ENCODE measurements at regions not wholly inside any gene's neighbourhood (a gene's known extent, or its start where the extent isn't known, plus 50 kb on each side); places are given as distances from the start of the nearest gene placed in this dataset.

DNA sequence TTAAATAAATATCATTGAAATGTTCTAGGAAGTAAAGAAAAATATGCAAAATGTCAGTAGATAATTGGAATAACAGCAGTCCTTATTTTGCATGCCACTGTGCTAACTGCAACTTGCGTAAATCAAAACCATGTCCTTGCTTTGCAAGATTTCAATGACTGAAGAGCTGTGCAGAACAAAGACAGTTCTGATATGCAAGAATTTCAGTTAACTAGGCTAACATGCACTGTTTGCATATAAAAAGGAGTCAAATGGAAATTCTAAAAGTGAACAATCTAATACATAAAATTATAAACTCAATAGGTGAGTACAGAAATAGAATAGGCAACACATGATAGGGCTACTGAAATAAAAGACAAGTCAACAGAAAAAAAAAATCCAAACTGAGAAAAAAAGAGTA, 1844.6 kb upstream of the NUDT12 start:
- DNase-seq (ENCODE audit: low spot score): no peak

DNA sequence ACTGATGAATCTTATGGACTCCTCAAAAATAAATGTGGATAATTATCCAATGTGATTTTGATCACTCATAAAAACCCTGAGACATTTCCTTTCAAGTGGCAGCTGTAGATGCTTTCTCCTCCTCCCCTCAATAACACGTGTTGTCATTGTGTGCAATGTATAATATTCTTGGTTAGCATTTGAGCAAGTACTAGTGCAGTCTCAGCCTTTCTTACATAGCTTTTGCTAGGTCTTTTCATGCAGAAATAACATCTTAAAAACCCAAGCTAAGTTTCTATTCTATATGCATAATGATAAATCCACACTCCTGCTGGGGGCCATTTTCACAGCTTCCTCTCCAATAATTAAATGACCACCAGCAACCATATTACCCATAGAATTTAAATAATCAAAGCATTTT, 1835.2 kb upstream of the NUDT12 start:
- DNase-seq (ENCODE audit: low spot score): no peak

DNA sequence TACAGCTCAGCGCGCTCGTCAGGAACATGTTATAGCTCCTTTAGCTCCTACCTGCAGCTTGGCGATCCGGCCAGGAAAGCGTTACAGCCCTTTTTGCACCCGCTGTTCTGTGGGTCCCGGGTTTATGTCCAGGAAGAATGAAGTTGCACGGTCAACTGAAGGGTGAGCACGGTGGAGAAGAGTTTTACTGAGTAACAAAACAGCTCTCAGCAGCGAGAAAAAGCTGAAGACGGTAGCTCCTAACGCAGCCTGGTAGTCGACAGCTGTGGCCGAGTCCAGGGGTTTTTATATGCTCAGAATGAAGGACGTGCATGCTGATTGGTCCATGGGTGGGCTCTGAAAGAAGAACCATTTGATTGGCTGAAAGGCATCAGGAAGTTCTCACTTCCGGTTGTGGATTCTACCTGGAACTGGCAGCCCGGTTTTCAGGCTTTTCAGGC, 1830.1 kb upstream of the NUDT12 start:
- DNase-seq (ENCODE audit: low spot score): no peak

DNA sequence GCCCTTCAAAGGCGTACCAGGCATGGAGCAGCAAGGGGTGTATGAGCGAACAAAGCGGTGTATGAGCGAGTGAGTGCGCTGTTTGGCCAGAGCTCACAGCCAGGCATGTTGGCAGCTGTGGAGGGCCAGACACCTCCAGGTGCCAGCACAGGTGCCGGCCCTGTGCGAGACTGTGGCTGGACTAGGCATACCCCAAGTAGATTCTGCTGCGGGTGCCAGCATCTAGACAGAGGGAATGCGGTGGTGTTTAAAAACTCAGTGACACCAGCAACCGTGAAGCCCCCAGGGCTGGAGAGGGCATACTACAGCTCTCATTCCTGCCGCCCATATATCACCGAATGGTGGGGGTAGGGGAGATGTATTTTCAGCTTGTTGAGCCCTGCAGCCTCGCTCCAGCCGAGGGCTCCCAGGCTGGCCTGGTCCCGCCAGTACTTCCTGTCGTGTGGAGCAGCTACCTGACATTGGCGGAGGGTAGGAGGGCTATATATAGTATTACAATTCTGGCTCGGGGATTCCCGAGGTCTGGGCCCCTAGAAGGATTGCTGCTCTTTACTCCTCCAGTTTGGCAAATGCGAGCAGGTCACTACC, 1829.6 kb upstream of the NUDT12 start:
- DNase-seq (ENCODE audit: low spot score): no peak

DNA sequence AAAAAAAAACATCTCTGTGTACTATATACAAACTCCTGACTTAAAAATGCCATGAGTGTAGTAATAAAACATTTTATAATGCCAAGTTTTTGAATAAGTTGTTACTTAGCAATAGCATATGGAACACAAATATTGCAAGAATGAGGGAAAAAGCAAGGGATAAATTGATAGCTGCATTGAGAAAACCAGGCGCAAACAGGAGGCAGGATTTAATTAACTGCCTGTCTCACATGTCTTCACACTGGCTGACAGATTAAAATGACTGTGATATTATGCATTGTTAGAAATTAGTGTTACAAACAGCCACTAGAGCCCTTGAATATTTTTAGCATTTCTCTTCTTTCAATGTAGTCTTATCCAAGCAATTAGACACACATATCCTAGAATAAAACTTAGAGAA, 1817.5 kb upstream of the NUDT12 start:
- DNase-seq (ENCODE audit: low spot score): no peak

DNA sequence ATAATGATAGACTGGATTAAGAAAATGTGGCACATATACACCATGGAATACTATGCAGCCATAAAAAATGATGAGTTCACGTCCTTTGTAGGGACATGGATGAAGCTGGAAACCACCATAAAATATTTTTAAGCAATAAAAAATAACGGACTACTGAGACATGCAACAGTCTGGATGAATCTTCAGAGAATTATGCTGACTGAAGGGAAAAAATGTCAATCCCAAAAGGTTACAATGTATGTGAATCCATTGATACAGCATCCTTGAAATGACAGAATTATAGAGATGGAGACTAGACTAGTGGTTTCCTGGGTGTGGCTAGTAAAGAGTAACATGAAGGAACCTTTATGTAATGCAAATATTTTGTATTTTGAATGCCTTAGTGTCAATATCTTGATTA, 1808.6 kb upstream of the NUDT12 start:
- no peak for DNase-seq (ENCODE audit: low spot score)

DNA sequence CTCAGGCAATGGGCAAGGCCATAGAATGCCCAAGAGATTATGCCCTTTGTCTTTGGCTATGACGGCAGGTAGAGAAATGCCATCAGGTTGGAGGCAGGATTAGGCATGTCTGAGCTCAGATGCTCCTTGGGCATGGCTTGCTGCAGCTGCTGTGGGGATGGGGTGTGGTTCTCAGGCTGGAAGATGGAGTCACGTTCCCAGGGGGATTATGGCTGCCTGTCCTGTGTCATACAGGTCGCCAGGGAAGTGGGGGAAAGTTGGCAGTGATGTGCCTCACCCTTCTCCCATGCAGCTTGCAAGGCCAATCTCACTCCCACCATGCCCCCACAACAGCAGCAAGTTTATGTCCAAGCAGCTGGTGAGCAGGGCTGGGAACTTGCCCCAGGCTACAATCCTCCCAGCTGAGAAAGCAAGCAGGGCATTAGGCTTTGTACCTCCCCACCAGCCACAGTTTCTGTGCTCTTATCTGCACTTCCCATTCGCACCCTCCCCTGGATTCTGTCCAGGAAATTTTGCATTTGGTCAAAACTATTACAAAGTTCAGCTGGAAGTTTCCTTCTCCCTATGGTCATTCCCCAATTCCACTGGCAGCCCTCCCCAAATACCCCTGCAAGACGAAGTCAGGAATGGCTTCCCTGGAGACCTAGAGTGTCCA, 1788.0 kb upstream of the NUDT12 start:
- no peak for DNase-seq (ENCODE audit: low spot score)

DNA sequence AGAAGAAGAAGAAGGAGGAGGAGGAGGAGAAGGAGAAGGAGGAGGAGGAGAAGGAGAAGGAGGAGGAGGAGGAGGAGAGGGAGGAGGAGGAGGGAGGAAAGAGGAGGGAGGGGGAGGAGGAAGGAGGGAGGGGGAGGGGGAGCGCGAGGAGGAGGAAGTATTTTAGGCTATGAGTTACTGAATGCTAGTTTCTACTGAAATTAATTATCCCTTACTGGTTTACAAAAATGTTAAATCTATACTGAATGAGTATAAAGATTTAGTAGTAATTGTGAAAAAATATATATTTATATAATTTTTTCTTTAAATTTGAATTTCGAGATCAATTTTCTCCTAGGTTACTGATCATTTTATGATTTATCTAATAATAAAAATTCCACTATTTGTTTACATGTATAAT, 1769.0 kb upstream of the NUDT12 start:
- no peak for DNase-seq (ENCODE audit: low spot score)

DNA sequence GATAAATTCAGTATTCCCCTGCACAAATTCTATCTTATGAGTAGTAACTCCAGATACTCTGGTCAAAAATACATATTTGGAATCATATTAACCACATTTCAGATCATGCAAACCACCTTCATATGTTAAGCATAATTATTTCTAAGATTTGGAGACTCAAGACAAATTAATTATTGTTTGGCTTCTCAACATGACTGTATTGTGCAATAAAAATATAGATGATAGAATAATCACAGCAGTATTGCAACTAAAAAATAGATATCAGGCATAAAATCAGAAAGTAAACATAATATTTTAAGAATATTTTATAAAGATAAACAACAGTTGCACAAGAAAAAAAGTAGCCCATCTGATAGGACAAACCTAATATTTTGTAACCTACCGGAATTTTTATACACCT, 1767.6 kb upstream of the NUDT12 start:
- no peak for DNase-seq (ENCODE audit: low spot score)

DNA sequence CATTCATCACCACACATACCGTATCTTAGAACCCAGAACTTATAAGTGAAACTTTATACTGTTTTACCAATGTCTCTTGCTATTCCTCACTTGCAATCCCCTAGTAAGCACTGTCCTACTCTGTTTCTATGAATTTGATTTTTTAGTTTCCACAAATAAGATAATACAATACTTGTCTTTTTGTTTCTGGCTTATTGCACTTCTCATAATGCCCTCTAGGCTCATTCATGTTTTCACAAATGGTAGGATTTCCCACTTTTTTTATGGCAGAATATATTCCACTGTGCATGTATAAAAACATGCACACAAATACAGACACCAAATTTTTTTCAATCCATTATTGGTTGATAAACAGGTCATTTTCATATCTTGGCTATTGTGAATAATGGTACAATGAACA, 1742.3 kb upstream of the NUDT12 start:
- DNase-seq (ENCODE audit: low spot score): no peak

DNA sequence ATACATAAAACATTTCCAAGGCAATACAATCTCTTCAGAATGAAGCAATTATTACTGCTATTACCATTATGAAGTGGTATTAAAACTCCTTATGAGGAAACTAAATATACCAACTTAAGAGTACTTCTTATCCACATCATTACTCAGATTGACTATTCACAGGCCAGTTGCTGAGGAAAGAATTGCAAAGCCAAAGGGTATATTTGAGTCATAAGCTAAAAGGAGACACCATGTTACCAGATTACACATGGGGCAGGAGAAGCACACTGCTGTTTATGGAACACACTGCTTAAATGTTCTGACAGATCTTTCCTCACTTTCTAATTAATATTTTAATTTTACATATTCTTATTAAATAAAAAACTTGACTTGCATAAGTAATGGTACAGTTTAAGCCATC, 1726.4 kb upstream of the NUDT12 start:
- DNase-seq (ENCODE audit: low spot score): no peak

DNA sequence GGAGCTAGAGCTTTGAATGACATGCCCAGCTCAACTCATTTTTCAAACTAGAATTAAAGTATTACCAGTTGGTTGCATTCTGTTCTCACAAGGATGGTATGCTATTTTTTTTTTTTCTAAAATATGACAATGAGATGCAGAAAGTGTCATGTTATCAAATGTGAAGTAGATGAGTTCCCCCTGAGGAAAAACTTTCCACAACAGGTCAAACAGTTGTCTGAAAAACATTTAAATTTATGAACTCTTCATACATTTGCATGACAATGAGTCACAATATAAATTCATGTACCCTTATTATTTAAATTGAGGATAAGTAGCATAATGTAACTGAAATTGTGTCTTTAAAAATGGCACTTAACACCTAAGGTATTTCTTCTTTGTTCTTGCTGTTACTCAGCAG, 1720.5 kb upstream of the NUDT12 start:
- DNase-seq (ENCODE audit: low spot score): no peak

DNA sequence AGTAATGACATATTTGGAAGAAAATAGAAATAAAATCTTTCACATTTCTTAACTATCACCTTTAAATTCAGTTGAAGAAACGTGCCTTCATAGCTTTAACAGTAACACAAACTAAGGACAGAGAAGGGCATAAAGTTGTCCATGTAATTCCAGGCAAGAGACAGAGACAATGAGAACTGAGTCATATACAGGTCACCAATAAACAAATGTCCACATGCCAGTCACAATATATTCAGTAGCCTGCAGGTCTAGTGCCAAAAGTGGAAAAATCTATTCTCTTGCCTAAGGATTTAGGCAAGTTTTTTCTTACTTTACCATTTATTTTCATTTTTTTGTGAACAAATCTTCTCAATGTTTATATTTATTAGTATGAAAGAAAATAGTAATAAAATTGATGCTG, 1711.5 kb upstream of the NUDT12 start:
- no peak for DNase-seq (ENCODE audit: low spot score)

DNA sequence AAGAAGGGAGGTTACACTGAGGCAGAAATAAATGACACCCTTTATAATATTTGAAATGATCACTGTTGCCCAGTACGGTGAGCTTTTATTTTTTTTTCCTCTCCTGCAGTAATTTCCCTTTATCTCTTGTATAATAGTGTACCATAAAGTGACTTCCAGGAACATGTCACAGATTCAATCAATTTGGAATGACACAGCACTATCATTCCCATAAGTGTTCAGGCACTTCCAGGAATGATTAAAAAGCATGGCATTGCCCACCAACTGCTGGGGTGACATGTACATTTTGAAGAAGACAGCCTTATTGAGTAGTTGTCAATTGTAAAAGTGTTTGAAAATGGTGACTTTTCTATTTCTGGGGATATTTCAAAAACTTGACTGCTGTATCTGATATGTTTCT, 1700.9 kb upstream of the NUDT12 start:
- DNase-seq (ENCODE audit: low spot score): no peak

DNA sequence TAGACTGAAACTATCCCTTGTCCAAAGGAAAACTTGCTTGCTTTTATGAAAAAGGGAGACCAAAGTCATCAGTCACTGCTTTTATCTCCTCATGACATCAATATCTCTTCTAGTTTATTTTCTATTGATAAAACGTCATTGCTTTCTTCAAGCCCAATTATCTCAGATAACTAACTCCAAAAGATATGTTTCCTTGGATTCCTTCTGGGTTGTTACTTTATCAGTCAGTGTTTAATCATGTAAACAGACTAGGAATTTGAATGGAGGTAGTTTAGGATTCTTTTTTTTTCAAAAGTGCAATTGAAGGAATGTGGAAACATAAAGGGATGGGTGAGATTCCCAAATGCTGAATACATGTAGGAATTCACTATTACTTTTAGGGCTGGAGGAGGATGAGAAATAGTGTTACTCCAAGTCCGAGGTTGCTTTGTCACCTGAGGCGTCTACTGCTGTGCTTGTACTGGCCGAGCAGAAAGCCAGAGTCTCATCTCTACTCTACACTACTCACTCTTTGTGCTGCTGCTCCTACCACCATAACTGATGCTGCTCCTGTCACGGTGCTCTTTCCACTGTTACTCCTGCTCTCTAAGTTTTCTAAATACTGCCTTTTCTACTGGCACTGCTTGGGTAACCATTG, 1697.1 kb upstream of the NUDT12 start:
- DNase-seq (ENCODE audit: low spot score): no peak

DNA sequence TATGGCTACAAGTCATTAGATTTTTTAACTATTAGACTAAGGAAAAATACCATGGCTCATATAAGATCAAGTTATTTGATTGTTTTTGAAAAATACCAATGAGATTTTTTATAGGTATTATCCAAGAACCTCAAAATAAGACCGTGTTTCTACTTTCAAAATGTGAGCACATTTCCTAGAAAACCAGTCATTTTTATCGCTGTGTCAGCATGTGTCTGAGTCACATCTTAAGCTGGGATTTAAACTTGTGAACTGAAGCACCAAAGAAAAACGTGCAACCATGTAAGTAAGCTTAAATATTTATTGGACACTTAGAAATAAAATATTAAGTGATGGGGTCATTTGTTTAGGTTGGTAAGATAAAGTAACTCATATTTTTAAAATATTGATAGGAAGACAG, 1676.0 kb upstream of the NUDT12 start:
- no peak for DNase-seq (ENCODE audit: low spot score)

DNA sequence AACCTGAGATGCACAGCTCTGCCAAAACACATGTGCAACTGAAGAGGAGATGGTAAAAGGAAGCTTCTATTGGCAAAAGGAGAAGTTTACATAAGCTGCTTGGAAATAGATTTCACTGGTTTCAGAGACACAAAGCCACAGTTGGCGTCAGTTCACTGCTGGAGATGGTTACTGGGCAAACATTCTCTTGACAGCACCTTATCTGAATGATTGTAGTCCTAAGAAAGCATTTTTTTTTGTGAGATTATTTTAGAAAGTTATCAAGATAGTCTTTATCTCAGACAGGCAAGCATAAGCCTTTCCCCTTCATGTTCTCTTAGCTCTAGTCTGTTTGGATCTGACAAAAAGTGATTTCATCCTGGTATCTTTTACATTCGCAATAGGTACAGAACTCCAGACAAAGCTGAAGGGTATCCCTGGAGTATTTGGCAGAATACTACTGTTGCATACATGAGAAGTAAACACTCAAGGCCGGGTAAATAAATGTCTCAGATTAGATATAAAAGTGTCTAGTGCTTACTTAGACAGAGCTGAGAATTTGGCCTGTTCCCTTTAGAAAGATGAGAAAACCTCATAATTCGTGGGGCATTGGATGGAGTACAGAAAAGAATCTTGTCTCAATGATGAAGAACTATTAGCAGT, 1668.0 kb upstream of the NUDT12 start:
- DNase-seq (ENCODE audit: low spot score): no peak

DNA sequence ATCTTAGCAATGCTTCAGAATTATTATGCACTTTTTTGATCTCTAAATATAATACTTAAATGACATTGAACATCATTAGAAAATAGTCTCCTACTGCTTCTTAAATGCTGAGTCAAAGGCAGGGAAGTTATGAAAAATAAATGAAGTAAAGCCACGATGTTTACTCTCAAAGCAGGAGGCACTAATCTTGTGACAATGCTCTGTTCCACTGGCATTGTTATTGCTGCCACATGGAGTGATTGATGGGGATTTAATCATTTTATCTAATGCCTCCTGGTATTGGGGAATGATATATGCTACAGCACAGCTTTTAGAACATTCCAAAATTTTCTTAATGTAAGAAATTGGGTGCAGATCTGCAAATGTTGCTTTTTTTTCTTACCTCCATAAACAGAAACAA, 1655.4 kb upstream of the NUDT12 start:
- DNase-seq (ENCODE audit: low spot score): no peak

DNA sequence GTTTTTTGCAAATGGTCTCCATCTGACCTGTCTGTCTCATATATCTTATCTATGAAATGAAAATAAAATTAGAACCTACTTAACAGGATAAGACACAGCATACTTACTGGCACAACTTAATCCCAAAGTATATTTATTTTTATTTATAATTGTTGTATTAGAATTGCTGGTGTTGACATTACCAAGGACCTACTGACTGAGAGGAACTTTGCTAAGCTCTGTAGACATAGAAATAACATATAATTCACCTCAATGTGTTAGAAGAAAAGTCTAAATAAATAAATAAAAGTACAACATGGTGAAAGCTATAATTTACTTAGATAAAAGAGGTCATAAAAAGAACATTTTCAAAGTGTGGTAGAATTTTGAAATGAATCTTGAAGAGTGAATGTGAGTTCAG, 1650.5 kb upstream of the NUDT12 start:
- DNase-seq (ENCODE audit: low spot score): no peak

DNA sequence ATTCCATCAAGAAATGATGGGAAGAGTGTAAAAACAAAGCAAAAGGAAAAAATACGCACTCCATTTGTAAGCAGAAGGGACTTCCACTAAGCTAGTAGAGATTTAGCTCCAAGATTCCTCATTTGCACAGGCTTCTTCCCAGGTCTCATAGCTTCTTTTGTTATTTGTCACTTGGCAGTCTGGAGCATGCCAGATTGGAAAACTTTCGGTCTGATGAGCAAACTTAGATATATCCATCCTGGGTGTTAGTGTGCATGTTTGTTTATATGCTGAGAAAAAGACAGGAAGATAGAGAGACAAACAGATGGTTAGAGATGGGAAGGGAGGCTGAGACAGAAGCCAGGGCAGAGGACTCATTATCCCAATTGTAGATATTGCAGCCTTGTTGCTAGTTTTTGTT, 1644.5 kb upstream of the NUDT12 start:
- DNase-seq (ENCODE audit: low spot score): no peak

DNA sequence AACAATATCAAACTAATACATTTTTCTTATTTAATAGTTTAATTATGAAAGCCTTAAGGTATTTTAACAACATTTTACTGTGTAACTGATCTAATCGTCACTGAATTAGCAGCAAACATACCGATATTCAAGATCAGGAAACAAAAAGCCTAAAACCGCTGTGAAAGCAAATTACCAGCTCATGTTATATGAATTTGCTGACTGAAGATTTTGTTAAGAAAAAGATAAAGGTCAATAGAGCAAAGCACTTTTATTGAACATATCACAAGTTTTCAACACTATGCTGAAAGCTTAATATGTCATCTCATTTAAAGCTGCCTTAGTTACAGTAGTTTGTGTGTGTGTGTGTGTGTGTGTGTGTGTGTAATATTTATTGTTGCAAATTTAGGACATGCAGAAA, 1634.9 kb upstream of the NUDT12 start:
- no peak for DNase-seq (ENCODE audit: low spot score)

DNA sequence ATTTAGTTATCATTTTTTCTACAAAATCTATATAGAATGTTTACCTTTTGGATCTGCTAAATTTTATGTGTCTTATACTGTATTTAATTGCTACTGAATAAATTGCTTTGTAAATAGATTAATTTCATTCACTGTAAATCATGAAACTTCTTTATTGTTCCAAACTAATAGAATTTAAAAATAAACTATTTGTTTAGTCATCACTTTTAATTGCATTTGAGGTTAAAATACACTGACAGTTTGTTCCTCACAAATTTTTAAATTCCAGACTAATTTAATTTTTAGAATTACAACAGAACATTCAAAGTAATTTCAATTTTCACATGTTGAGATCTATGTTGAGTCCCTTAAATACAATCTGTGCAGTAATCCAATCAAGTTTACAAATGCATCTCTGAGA, 1633.2 kb upstream of the NUDT12 start:
- no peak for DNase-seq (ENCODE audit: low spot score)

DNA sequence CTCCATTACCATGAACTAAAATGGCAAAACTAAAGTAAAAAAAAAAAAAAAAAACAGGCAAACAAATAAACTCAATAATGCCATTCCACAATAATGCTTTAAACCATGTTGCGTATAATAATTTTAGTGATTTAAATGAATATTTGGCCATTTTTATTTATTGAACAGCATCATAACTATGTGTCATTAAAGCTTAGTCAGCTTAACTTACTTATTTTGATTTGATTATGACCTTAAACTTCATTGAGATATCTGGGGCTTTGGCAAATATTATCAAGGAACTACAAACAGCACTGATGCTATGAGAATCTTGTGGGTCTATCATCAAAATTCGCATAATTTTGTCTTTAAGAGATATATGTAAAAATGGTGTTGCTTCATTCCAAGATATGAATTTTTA, 1610.3 kb upstream of the NUDT12 start:
- no peak for DNase-seq (ENCODE audit: low spot score)

All from ecto neural progenitor cell (in vitro differentiated cells).